ENCODE measurements at regions not wholly inside any gene's neighbourhood (a gene's known extent, or its start where the extent isn't known, plus 50 kb on each side); places are given as distances from the start of the nearest gene placed in this dataset.
"Not testable (repeated sequence)": the region's sequence is repeated elsewhere in the genome, so short reads cannot be mapped to it uniquely, and the experiment has no call there.

DNA sequence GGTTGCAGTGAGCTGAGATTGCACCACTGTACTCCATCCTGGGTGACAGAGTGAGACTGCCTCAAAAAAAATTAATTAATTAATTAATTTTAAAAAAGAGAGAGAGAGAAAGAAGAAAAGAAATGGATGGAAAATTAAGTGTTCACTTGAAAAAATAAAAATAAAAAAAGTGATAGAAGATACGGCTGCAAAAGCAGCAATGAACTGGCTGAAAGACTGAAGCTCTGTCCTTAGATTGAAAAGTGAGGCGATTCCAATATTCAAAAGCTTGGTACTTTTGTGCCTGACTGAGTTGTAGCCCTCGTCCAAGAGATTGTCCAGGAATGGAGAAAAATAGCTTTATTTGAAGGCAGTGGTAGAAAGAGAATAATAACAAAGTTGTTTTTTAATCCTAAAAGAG is 154.6 kb downstream of the ADSS2 start:
- TF ChIP-seq, protein P1, sequence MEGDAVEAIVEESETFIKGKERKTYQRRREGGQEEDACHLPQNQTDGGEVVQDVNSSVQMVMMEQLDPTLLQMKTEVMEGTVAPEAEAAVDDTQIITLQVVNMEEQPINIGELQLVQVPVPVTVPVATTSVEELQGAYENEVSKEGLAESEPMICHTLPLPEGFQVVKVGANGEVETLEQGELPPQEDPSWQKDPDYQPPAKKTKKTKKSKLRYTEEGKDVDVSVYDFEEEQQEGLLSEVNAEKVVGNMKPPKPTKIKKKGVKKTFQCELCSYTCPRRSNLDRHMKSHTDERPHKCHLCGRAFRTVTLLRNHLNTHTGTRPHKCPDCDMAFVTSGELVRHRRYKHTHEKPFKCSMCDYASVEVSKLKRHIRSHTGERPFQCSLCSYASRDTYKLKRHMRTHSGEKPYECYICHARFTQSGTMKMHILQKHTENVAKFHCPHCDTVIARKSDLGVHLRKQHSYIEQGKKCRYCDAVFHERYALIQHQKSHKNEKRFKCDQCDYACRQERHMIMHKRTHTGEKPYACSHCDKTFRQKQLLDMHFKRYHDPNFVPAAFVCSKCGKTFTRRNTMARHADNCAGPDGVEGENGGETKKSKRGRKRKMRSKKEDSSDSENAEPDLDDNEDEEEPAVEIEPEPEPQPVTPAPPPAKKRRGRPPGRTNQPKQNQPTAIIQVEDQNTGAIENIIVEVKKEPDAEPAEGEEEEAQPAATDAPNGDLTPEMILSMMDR (IDR thresholded peaks at IDR 0.05): no peak
- H3K36me3 ChIP-seq (ENCODE audit: low read depth): no peaks in the 10 kb centered on the region
- no peak overlapping the region for H3K4me3 ChIP-seq
- no peaks in the 10 kb centered on the region for H3K9me3 ChIP-seq
- H3K4me1 ChIP-seq (ENCODE audit: low read depth): no peaks in the 10 kb centered on the region
- ATAC-seq (no peak), DNase-seq (no peak)
- intact Hi-C loops (cut with DNase I, micrococcal nuclease): no loop called here

DNA sequence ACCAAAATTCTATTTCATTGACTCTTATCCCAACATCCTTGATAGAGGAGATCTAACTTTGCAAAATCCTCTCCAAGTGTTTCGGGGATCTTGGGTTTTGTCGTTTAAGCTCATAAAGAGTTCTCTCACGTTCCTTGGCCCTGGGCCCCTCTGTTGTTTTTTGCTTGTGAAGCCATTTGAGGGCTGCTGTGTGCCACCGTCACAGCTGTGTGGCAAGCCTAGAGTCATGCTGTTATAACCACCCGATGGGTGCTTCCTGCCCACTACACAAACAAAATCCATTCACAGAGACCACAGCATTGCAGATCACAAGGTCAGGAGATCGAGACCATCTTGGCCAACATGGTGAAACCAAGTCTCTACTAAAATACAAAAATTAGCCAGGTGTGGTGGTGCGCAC is 154.1 kb downstream of the ADSS2 start:
- Histone ChIP-seq H3K36me3 (ENCODE audit: low read depth) (no peaks in the 10 kb centered on the region), H3K4me3 (no peak overlapping the region)
- intact Hi-C loops (cut with DNase I, micrococcal nuclease): no loop called here

DNA sequence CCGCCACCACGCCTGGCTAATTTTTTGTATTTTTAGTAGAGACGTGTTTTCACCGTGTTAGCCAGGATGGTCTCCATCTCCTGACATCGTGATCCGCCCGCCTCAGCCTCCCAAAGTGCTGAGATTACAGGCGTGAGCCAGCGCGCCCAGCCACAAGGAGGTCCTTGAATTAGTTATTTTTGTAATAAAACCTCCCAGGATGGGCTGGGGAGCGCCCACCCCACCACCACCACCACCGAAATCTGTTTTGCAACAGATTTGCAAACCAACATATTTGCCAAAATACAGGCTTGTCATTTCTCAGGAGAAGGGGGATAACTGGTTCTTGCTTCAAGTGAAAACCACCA is 151.7 kb downstream of the ADSS2 start:
- H3K4me3 ChIP-seq; H3K9me3 ChIP-seq; intact Hi-C loops (cut with DNase I, micrococcal nuclease); H3K36me3 ChIP-seq (ENCODE audit: low read depth); ATAC-seq; H3K4me1 ChIP-seq (ENCODE audit: low read depth): not testable (repeated sequence)
- peak in 1 of 3 donors; percentile 37 for DNase-seq

More for the DNA sequence above, 154.1 kb downstream of the ADSS2 start:
- Histone ChIP-seq H3K9me3 (no peaks in the 10 kb centered on the region), H3K4me1 (ENCODE audit: low read depth) (no peaks in the 10 kb centered on the region)
- ATAC-seq (no peak), DNase-seq (no peak)
- TF ChIP-seq, protein P1 (IDR thresholded peaks at IDR 0.05): no peak

DNA sequence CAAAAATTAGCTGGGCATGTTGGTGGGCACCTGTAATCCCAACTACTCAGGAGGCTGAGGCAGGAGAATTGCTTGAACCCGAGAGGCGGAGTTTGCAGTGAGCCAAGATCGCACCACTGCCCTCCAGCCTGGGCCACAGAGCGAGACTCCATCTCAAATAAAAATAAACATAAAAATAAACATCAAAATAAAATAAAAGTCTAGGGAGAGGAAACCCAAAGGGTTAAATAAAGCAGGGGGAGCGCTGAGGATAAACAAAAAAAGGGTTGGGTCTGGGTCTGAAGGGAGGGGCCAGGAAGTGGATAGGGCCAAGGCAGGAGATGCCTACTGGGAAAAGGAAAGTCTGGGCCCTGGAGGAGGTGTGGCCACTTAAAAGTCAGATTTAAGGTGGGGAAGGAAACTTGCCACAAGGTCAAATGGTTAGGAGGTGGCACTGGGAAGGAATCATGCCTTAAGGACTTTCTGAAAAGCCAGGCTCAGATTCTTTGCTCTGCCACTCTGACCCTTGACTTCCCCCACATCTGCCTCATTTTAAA is 150.0 kb downstream of the ADSS2 start:
- Histone ChIP-seq H3K9me3 (no peaks in the 10 kb centered on the region), H3K4me3 (no peak overlapping the region), H3K36me3 (ENCODE audit: low read depth) (no peaks in the 10 kb centered on the region), H3K4me1 (ENCODE audit: low read depth) (peaks cover 5% of the 10 kb centered on the region)
- peak; percentile 12 for ATAC-seq
- no peak for DNase-seq
- TF ChIP-seq, protein P1 (IDR thresholded peaks at IDR 0.05): no peak
- intact Hi-C loops (cut with DNase I, micrococcal nuclease): no loop called here

DNA sequence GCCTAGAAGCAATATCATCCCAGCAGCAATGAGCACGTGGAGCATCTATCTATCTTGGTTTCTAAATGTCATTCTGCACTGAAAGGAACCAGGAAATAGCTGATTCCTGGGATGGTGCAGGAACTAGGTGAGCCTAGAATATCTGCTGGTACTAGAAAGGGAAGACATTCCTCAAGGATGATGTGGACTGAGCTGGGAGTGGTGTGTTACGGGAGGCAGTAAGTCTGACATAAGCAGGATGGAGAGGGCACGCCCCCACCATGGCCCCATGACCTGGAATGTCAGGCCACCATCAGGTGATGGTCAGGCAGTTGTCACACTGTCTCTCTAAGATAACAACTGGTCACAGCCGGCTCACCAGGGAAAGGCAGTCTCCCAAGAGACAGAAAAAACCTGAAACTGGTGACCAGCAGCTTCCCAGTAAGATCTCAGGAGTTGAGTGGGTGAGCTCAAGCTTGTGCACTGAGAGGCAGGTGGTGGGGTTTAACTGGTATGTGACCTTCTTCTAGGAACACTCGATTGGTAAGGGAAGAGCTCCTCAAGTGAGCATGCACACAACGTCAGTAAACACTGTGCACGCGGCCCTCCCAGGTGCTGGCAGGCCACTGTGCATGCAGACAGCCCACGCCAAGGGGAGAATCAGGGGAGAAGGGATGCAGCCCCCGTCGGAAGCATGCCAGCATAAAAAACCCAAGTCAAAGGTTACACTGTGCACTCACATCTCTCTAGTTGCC is 148.7 kb downstream of the ADSS2 start:
- Histone ChIP-seq H3K9me3 (no peaks in the 10 kb centered on the region), H3K4me3 (no peak overlapping the region), H3K36me3 (ENCODE audit: low read depth) (no peaks in the 10 kb centered on the region), H3K4me1 (ENCODE audit: low read depth) (peaks cover 5% of the 10 kb centered on the region)
- intact Hi-C loops (cut with DNase I, micrococcal nuclease): no loop called here
- peak; percentile 81 for ATAC-seq
- TF ChIP-seq, protein P1 (IDR thresholded peaks at IDR 0.05): no peak
- DNase-seq: peak; percentile 45 to 71 (median 54)

DNA sequence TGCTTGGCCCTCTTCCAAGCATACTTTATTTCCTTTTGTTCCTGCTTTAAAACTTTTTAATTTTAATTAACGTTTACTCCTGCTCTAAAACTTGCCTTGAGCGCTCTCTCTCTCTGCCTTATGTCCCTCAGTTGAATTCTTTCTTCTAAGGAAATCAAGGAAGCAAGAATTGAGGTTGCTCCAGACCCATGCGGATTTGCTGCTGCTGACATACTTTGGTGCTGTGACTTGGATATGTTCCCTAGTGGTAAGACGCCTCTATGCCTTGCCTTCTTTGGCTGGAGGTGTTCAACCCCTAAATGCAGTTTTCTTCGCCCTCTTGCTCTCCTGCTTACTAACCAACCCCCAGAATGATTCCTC is 148.1 kb downstream of the ADSS2 start:
- no peak for DNase-seq
- intact Hi-C loops (cut with DNase I, micrococcal nuclease): no loop called here
- Histone ChIP-seq H3K36me3 (ENCODE audit: low read depth) (no peaks in the 10 kb centered on the region), H3K9me3 (no peaks in the 10 kb centered on the region), H3K4me3 (no peak overlapping the region), H3K4me1 (ENCODE audit: low read depth) (peaks cover 5% of the 10 kb centered on the region)
- TF ChIP-seq, protein P1 (IDR thresholded peaks at IDR 0.05): no peak
- ATAC-seq: no peak
